ENCODE measurements at regions not wholly inside any gene's neighbourhood (a gene's known extent, or its start where the extent isn't known, plus 50 kb on each side); places are given as distances from the start of the nearest gene placed in this dataset.

DNA sequence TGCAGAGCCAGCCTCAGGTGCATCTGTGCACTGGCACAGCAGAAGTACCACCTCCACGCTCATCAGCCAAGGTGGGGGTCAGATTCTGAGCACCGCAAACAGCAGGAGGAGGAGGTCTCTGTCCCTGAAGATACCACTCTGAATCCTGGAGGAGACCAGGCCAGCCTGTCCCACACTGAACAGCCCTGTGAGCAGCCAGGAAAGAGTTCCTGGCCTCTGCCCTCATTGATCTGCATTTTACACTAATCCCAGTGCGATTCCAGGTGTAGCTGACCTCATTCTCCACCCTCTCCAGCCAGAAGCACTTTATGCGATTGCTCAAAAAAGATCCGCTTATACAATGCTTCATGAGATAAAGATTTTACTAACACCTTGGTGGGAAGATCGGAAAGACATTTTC lies 99.1 kb upstream of the CACUL1 start:
- POLR2A ChIA-PET (ENCODE audit: partially characterized antibody): no interaction called here

More for the DNA sequence above, 99.1 kb upstream of the CACUL1 start:
- Histone ChIP-seq H4K8ac (ENCODE audit: extremely low read depth, insufficient read depth, low read length) (0 out of 2 replicates have a peak overlapping the region, but pooled peaks have one; percentile 38), H3K23me2 (ENCODE audit: low read depth, low read length) (no peaks in the 10 kb centered on the region), H4K20me1 (replicated peaks in 1 of 2; ENCODE audit: control insufficient read depth in 1 of 2, insufficient read depth in 2 of 2, low read length in 2 of 2) (no peaks in the 10 kb centered on the region), H2BK20ac (ENCODE audit: low read length) (no peak overlapping the region), H2AFZ (ENCODE audit: low read length) (no peak overlapping the region), H2BK5ac (ENCODE audit: low read depth, low read length) (no peak overlapping the region), H3K9ac (replicated peaks in 1 of 4; ENCODE audit: extremely low read depth in 1 of 4, low read depth in 3 of 4, low read length in 3 of 4) (no peak overlapping the region), H3K4me1 (replicated peaks in 1 of 4; ENCODE audit: control insufficient read depth in 3 of 4, insufficient read depth in 4 of 4, low read length in 3 of 4) (no peaks in the 10 kb centered on the region), H3K36me3 (ENCODE audit: control insufficient read depth in 2 of 4, insufficient read depth in 4 of 4, low read length in 3 of 4) (no peaks in the 10 kb centered on the region), H3K79me1 (ENCODE audit: low read depth, low read length) (no peaks in the 10 kb centered on the region), H2AK5ac (ENCODE audit: low read depth, low read length) (no peak overlapping the region), H3K9me3 (ENCODE audit: insufficient read depth in 2 of 2, low read depth in 1 of 2, low read length in 1 of 2) (0 out of 4 replicates have a peak, but pooled peaks cover 0 to 5% of the 10 kb centered on the region in 2 experiments), H3K56ac (replicated peaks; ENCODE audit: insufficient read length, low read depth, low read length) (no peak overlapping the region), H3K4me2 (ENCODE audit: insufficient read depth in 1 of 2, low read depth in 2 of 2, low read length in 2 of 2) (no peak overlapping the region), H3K4me3 (ENCODE audit: extremely low read depth in 1 of 4, insufficient read depth in 2 of 4, low read depth in 3 of 4, low read length in 4 of 4) (no peak overlapping the region), H3K27ac (ENCODE audit: low read depth, low read length) (no peak overlapping the region), H3K23ac (ENCODE audit: insufficient read length) (no peak overlapping the region), H2BK12ac (ENCODE audit: low read depth, low read length) (no peak overlapping the region), H3K27me3 (replicated peaks in 1 of 4; ENCODE audit: control insufficient read depth in 3 of 4, extremely low read depth in 1 of 4, insufficient read depth in 3 of 4, low read length in 3 of 4) (no peaks in the 10 kb centered on the region; a peak in 1 of 7 replicates), H3K4ac (replicated peaks; ENCODE audit: insufficient read length, low read depth, low read length) (no peak overlapping the region), H4K91ac (replicated peaks; ENCODE audit: insufficient read length, low read length) (no peak overlapping the region), H2BK120ac (replicated peaks; ENCODE audit: low read depth, low read length) (no peak overlapping the region), H3K79me2 (ENCODE audit: control insufficient read depth in 1 of 2, insufficient read depth in 2 of 2, low read length in 2 of 2) (no peaks in the 10 kb centered on the region), H2BK15ac (ENCODE audit: low read length) (no peak overlapping the region), H4K5ac (ENCODE audit: insufficient read length, low read depth, low read length) (no peak overlapping the region), H3K18ac (ENCODE audit: extremely low read depth, low read length) (no peak overlapping the region), H3K14ac (ENCODE audit: insufficient read length) (no peak overlapping the region)
- CTCF ChIA-PET (ENCODE audit: partially characterized antibody): interaction anchor here (0.9 to 1.6 kb wide), 3 partner anchors 12 to 129 kb away, joined by 3 to 8 read pairs (median 3); no protein-coding TSS in a partner anchor
- FAIRE-seq: no peak
- DNase-seq (ENCODE audit: low read depth in 1 of 2, low spot score in 2 of 2): no peak
- TF ChIP-seq EP300 (IDR thresholded peaks at IDR 0.05; ENCODE audit: borderline replicate concordance in 1 of 2, low read depth in 2 of 2, low read length in 2 of 2): no peak
- no peak for TF ChIP-seq RXRA (IDR thresholded peaks at IDR 0.05; ENCODE audit: insufficient read depth, low read depth, low read length)
- no peak for TF ChIP-seq BCL11A (IDR thresholded peaks at IDR 0.05; ENCODE audit: low read depth in 2 of 2, low read length in 2 of 2)
- TF ChIP-seq TBP (IDR thresholded peaks at IDR 0.05; ENCODE audit: low read depth, low read length): no peak
- TF ChIP-seq BACH1 (IDR thresholded peaks at IDR 0.05; ENCODE audit: low read length): no peak
- no peak for TF ChIP-seq ATF2 (IDR thresholded peaks at IDR 0.05; ENCODE audit: low read length)
- WGBS, 2 experiments (ENCODE audit: extremely low coverage in 1 of 2, insufficient coverage in 1 of 2, insufficient read length in 1 of 2, insufficient replicate concordance in 2 of 2, low coverage in 1 of 2, low lambda C conversion rate in 2 of 2, missing lambda C conversion rate in 1 of 2): 94% methylated on average over 6 of the region's 6 CpGs; no CpG with 5 or more reads in 1 of the 2 experiments

All from H1 (cell line).